GM12874 (cell line): ENCODE measurements at regions not wholly inside any gene's neighbourhood (a gene's known extent, or its start where the extent isn't known, plus 50 kb on each side); places are given as distances from the start of the nearest gene placed in this dataset.

Experiments used
- TF ChIP-seq, protein P1 (sequence below): IDR thresholded peaks from 2 replicates; pipeline ENCODE4 v1.5.1; 2011; ENCODE audit warnings: low read depth, mild to moderate bottlenecking, control low read depth, low read length, moderate library complexity; ENCODE audit not compliant: insufficient read depth

DNA sequence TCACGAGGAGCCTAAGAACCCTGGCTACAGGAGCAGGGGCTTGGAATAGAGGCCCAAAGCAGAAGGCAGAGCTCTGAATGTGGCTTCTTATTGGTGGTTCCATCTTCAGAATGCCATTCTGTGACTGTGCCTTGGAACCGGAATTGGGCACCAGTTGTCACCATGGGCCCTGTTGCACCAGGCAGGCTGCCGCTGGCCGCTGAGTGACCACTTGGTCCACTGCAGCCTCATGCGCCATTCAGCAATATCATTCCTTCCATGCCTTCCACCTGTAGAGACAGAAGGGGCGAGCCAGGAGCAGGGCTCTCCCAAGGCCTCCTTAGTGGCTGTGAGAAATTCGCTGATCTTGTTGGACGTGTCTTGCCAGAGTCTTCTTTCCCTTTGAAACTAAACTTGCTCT, 270.3 kb upstream of the CHD6 start:
- TF ChIP-seq, protein P1, sequence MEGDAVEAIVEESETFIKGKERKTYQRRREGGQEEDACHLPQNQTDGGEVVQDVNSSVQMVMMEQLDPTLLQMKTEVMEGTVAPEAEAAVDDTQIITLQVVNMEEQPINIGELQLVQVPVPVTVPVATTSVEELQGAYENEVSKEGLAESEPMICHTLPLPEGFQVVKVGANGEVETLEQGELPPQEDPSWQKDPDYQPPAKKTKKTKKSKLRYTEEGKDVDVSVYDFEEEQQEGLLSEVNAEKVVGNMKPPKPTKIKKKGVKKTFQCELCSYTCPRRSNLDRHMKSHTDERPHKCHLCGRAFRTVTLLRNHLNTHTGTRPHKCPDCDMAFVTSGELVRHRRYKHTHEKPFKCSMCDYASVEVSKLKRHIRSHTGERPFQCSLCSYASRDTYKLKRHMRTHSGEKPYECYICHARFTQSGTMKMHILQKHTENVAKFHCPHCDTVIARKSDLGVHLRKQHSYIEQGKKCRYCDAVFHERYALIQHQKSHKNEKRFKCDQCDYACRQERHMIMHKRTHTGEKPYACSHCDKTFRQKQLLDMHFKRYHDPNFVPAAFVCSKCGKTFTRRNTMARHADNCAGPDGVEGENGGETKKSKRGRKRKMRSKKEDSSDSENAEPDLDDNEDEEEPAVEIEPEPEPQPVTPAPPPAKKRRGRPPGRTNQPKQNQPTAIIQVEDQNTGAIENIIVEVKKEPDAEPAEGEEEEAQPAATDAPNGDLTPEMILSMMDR = no peak

DNA sequence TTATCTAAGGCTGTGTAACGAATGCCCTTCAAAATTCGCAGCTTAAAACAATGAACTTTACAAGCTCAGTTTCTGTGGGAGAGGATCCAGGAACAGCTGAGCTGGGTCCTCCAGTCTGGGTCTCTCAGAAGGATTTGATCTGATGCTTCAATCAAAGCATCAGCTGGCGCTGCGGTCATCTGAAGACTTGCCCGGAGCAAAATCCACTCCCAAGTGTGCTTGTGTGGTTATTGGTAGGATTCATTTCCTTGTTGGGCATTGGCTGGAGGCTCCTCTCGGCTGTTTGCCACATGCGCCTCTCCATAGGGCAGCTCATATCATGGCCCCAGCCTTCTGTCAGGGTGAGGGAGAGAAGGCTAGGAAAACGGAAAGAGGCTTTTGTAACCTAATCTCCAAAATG, 269.3 kb upstream of the CHD6 start:
- TF ChIP-seq, protein P1 = no peak

DNA sequence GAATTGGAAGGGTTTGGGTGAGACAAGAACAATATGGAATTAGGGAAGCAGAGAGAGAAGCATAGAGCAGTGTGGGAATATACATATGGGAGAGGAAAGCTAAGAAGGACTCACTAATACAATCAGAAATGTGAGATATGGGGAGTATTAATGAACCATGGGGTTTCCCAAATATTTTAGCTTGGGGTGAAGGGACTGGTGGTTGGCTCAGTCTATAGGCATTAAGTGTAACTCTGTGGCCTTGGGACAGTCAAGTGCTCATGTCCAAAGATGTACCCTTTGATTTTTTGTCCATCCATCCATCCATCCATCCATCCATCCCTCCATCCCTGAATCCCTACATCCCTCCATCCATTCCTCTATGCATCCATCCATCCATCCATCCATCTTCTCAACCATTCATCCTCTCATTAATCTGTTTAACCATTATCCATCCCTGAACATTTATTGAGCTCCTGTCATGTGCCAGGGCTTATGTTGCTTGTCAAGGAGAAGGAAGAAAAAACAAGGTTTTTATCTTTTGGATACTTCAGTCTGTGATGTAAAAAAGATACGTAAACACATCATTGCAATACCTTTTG, 263.4 kb upstream of the CHD6 start:
- TF ChIP-seq, protein P1 = no peak

DNA sequence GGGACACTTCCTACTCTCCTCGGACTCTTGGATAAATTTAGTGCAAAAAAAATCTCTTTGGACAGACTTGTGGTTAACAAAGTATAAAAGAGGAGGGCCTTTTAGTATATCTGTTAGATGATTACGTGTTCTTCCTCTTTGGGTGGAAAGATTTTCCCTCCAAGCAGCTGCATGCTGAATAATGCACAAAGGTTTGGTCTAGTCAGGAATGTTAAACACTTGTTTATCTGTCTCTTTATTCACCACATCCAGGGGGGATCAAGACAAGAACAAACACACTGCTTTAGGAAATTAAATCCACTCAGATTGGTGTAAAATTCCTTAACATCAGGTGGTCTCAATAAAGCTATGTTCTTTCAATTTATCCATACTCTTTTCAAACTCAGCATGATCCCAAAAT, 260.9 kb upstream of the CHD6 start:
- TF ChIP-seq, protein P1 = no peak

DNA sequence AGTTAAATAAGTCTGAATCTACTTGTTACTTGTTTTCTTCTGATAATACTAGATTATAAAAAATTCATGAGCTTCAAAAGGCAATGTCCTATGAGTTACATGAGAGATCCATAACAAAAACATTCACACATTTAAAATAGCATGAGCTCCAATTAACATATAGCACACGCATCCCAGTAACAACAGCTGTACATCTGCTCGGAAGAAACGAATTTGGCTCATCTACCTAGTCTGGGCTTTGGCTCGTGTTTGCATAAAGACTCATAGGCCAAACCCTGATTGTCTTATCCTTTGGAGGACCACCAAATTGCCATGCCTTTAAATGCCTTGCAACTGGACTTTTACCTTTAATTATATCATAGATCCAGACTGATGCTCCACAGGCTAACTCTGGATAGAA, 259.7 kb upstream of the CHD6 start:
- TF ChIP-seq, protein P1 = no peak

DNA sequence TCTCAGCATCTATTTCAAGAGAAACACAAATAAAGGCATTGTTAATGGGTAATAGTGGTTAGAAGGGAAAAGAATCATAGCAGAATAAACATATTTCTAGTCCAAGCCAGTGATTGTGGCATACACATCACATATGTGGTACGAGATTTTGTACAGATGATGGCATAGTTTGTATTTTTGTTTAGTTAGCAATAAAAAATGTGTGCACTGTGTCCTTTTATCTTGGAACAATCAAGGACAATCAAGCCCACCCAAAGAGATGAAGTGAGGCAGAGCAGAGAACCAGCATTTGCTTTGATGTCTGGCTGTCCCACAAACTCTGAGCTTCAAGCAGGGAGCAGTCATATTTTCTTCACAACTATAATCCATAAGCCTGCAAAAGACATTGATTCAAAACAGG, 256.5 kb upstream of the CHD6 start:
- TF ChIP-seq, protein P1 = no peak

DNA sequence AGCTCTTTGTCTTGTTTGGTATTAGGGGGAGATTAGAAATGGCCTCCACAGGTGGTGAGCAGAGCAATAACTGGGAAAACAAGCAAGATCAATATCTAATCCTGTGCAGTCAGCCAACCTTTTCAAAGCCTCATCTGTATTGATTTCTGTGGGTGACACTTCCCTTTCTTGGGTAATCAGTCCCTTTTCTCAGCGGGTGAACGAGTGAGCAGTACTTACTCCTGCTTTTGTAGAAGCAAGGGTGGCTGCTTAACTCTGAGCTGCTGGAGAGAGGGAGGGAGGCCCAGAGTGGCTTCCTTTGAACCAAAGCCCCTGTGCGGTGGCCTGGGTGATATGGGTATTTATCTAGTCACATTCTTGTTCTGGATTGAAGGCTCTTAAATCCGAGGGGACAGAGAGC, 254.8 kb upstream of the CHD6 start:
- TF ChIP-seq, protein P1 = no peak

DNA sequence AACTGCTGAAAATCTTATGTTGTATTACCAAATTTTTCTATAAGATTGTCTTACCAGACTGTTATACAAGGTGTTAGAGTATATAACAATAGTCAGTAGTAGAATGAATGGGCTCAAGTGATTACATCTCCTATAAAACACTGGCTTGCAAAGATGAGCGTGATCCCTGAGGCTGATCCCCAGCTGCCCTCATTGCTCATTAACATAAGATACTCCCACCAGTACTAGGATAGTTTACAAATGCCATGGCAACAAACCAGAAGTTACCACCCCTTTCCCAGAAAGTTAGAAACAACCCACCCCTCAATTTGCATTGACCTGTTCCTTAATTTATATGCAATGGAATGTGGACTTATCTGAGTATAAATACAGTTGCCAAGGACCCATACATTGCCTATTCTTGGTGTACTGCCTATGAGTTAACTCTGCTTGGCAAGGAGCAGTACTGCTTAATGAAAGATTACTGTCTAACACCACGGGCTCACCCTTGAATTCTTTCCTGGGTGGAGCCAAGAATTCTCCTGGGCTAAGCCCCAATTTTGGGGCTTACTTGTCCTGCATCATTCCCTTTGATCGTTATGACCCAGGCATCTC, 252.8 kb upstream of the CHD6 start:
- TF ChIP-seq, protein P1 = no peak
